Cardiac muscle cell (in vitro differentiated cells and primary cell): ENCODE measurements at regions not wholly inside any gene's neighbourhood (a gene's known extent, or its start where the extent isn't known, plus 50 kb on each side); places are given as distances from the start of the nearest gene placed in this dataset.

Experiments
- DNase-seq, 2 donors: peaks; one replicate each; pipeline versions ENCODE4 v3.0.0 to v3.0.0-alpha.2; 2010 to 2017; ENCODE audit warnings: low read depth in 1 of 2, low spot score in 1 of 2
- H3K27ac ChIP-seq: fragments of 200-600 bp; sonication (generic); 2 replicates; pipeline ENCODE4 v1.5.1; 2016
- H3K27me3 ChIP-seq: fragments of 200-600 bp; sonication (generic); 2 replicates; pipeline ENCODE4 v1.6.0; 2016; ENCODE audit warnings: control low read depth
- H3K36me3 ChIP-seq: fragments of 200-600 bp; sonication (generic); 2 replicates; pipeline ENCODE4 v1.5.1; 2016; ENCODE audit warnings: control low read depth
- H3K4me1 ChIP-seq: fragments of 200-600 bp; sonication (generic); 2 replicates; pipeline ENCODE4 v1.8.1; 2017; ENCODE audit warnings: low read depth, mild to moderate bottlenecking, mixed run types
- H3K4me3 ChIP-seq: fragments of 200-600 bp; sonication (generic); 2 replicates; pipeline ENCODE4 v1.5.1; 2016; ENCODE audit warnings: mild to moderate bottlenecking
- H3K9me3 ChIP-seq: fragments of 200-600 bp; sonication (generic); 2 replicates; pipeline ENCODE4 v1.5.1; 2017; ENCODE audit warnings: low read depth, mild to moderate bottlenecking, control low read depth
- CTCF ChIP-seq: IDR thresholded peaks from 2 replicates; pipeline ENCODE4 v1.5.1; 2012; ENCODE audit warnings: low read depth, mild to moderate bottlenecking, low read length

- H3K36me3 ChIP-seq: no peaks in the 10 kb centered on the region
- no peak for TF ChIP-seq CTCF
- no peak for DNase-seq
- no peaks in the 10 kb centered on the region for H3K27me3 ChIP-seq
- no peak overlapping the region for H3K27ac ChIP-seq
- H3K4me1 ChIP-seq: peaks cover 4% of the 10 kb centered on the region
- H3K4me3 ChIP-seq: no peak overlapping the region
- H3K9me3 ChIP-seq: no peaks in the 10 kb centered on the region
Observed at GRCh38 chr11:70769521-70769920, 371.2 kb downstream of the CTTN start.

GRCh38 chr11:70771099-70771885 is 373.0 kb downstream of the CTTN start:
- no peaks in the 10 kb centered on the region for H3K36me3 ChIP-seq
- H3K27ac ChIP-seq: no peak overlapping the region
- H3K9me3 ChIP-seq: no peaks in the 10 kb centered on the region
- DNase-seq: no peak
- peaks cover 4% of the 10 kb centered on the region for H3K4me1 ChIP-seq
- H3K27me3 ChIP-seq: no peaks in the 10 kb centered on the region
- no peak for TF ChIP-seq CTCF
- H3K4me3 ChIP-seq: no peak overlapping the region

GRCh38 chr11:70772950-70773349 is 374.6 kb downstream of the CTTN start:
- H3K4me3 ChIP-seq: no peak overlapping the region
- peaks cover 4% of the 10 kb centered on the region for H3K4me1 ChIP-seq
- no peak overlapping the region for H3K27ac ChIP-seq
- no peaks in the 10 kb centered on the region for H3K36me3 ChIP-seq
- TF ChIP-seq CTCF: no peak
- no peaks in the 10 kb centered on the region for H3K9me3 ChIP-seq
- no peaks in the 10 kb centered on the region for H3K27me3 ChIP-seq
- peak in 1 of 2 donors; percentile 76 for DNase-seq

GRCh38 chr11:70775386-70776075 is 377.2 kb downstream of the CTTN start:
- no peaks in the 10 kb centered on the region for H3K27me3 ChIP-seq

GRCh38 chr11:70776914-70777532 is 378.7 kb downstream of the CTTN start:
- no peaks in the 10 kb centered on the region for H3K9me3 ChIP-seq
- DNase-seq: no peak
- no peak for TF ChIP-seq CTCF
- H3K4me1 ChIP-seq: peaks cover 4% of the 10 kb centered on the region
- H3K27me3 ChIP-seq: no peaks in the 10 kb centered on the region
- H3K4me3 ChIP-seq: no peak overlapping the region
- no peaks in the 10 kb centered on the region for H3K36me3 ChIP-seq
- no peak overlapping the region for H3K27ac ChIP-seq

More at GRCh38 chr11:70775386-70776075, 377.2 kb downstream of the CTTN start:
- H3K9me3 ChIP-seq: no peaks in the 10 kb centered on the region
- no peak for TF ChIP-seq CTCF
- H3K4me3 ChIP-seq: no peak overlapping the region
- no peak overlapping the region for H3K27ac ChIP-seq
- H3K36me3 ChIP-seq: no peaks in the 10 kb centered on the region
- DNase-seq: no peak
- peaks cover 4% of the 10 kb centered on the region for H3K4me1 ChIP-seq
